ENCODE measurements at regions not wholly inside any gene's neighbourhood (a gene's known extent, or its start where the extent isn't known, plus 50 kb on each side); places are given as distances from the start of the nearest gene placed in this dataset.

DNA sequence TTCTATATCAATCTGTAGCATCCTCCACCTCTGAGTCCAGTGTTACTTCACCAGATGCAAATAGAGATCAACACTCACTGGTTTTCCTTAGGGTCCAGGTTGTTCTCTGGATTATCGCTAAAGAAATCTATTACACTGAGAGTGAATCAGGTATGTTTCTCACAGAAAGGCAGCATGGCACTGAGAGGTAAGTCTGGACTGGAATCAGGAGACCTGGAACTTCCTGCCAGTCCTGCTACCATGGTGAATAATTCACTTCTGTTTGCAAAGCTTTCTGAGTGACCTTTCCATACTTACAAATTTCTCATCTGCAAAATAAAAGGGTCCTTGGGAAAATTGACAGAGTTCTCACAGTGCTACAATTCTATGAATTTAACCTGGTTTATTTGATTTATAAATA lies 1583.3 kb downstream of the MRPL39 start:
- Histone ChIP-seq H3K9me1 (replicated peaks; ENCODE audit: control insufficient read depth, extremely low read depth, insufficient read depth, low read length) (no peaks in the 10 kb centered on the region), H3K79me2 (ENCODE audit: control insufficient read depth, insufficient read depth, low read length) (no peaks in the 10 kb centered on the region), H2AFZ (ENCODE audit: low read depth, low read length) (no peak overlapping the region), H3K4me1 (ENCODE audit: control insufficient read depth, extremely low read depth, insufficient read depth, low read length) (no peaks in the 10 kb centered on the region), H3K27me3 (ENCODE audit: control insufficient read depth in 2 of 2, insufficient read depth in 2 of 2, low read length in 2 of 2) (no peaks in the 10 kb centered on the region), H3K27ac (ENCODE audit: insufficient read depth, low read depth, low read length) (no peak overlapping the region), H3K36me3 (ENCODE audit: control insufficient read depth in 2 of 2, extremely low read depth in 1 of 2, insufficient read depth in 2 of 2, low read length in 2 of 2) (no peaks in the 10 kb centered on the region), H3K4me2 (ENCODE audit: insufficient read depth, low read length) (no peak overlapping the region), H4K20me1 (replicated peaks; ENCODE audit: control insufficient read depth, extremely low read depth, insufficient read depth, low read length) (no peaks in the 10 kb centered on the region), H3K4me3 (replicated peaks in 1 of 3; ENCODE audit: insufficient read depth in 1 of 3, low read depth in 1 of 3, low read length in 3 of 3) (no peak overlapping the region), H3K9me3 (replicated peaks; ENCODE audit: control insufficient read depth, insufficient read depth, low read length) (no peaks in the 10 kb centered on the region), H3K9ac (replicated peaks; ENCODE audit: extremely low read depth, insufficient read depth, low read length) (no peak overlapping the region)
- TF ChIP-seq JUN (IDR thresholded peaks at IDR 0.05; ENCODE audit: borderline replicate concordance, insufficient read depth, insufficient read length, low read depth) (no peak), MYC (IDR thresholded peaks at IDR 0.05; ENCODE audit: low read depth, low read length) (no peak), POLR2AphosphoS5 (IDR thresholded peaks at IDR 0.05; ENCODE audit: insufficient read depth, low read depth, low read length) (no peak), FOS (IDR thresholded peaks at IDR 0.05; ENCODE audit: borderline replicate concordance, insufficient read depth, low read length) (no peak), EZH2 (IDR thresholded peaks at IDR 0.05; ENCODE audit: borderline replicate concordance, low read depth, low read length, severe bottlenecking) (no peak), GATA2 (IDR thresholded peaks at IDR 0.05; ENCODE audit: insufficient read depth, insufficient read length, low read depth, low read length) (no peak), POLR2A (IDR thresholded peaks at IDR 0.05; ENCODE audit: low read depth, low read length) (no peak)
- TF ChIP-seq, protein P1, sequence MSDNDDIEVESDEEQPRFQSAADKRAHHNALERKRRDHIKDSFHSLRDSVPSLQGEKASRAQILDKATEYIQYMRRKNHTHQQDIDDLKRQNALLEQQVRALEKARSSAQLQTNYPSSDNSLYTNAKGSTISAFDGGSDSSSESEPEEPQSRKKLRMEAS (IDR thresholded peaks at IDR 0.05; ENCODE audit: insufficient read depth, insufficient read length): no peak
- TF ChIP-seq, protein P2, sequence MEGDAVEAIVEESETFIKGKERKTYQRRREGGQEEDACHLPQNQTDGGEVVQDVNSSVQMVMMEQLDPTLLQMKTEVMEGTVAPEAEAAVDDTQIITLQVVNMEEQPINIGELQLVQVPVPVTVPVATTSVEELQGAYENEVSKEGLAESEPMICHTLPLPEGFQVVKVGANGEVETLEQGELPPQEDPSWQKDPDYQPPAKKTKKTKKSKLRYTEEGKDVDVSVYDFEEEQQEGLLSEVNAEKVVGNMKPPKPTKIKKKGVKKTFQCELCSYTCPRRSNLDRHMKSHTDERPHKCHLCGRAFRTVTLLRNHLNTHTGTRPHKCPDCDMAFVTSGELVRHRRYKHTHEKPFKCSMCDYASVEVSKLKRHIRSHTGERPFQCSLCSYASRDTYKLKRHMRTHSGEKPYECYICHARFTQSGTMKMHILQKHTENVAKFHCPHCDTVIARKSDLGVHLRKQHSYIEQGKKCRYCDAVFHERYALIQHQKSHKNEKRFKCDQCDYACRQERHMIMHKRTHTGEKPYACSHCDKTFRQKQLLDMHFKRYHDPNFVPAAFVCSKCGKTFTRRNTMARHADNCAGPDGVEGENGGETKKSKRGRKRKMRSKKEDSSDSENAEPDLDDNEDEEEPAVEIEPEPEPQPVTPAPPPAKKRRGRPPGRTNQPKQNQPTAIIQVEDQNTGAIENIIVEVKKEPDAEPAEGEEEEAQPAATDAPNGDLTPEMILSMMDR (IDR thresholded peaks at IDR 0.05; ENCODE audit: extremely low read depth in 1 of 2, insufficient read depth in 1 of 2, low read depth in 1 of 2, low read length in 2 of 2): no peak
- intact Hi-C loops (cut with micrococcal nuclease) (no loop called here), dilution Hi-C loops (cut with MboI; ENCODE audit: extremely low pct_ligation_motif_present, low sequenced_read_pairs) (no loop called here)
- POLR2A ChIA-PET: no interaction called here
- FAIRE-seq (no peak), DNase-seq (ENCODE audit: low read depth, low spot score) (peak; percentile 17)
- BruUV-seq (replicated peaks): no TSS peak
- CTCF ChIA-PET: interaction anchor here (1.5 kb wide), 1 partner anchor 22 kb away, joined by 5 read pairs; no protein-coding TSS in a partner anchor

Measured in endothelial cell of umbilical vein (primary cell).